Kidney (tissue), 13 donors: ENCODE measurements at regions not wholly inside any gene's neighbourhood (a gene's known extent, or its start where the extent isn't known, plus 50 kb on each side); places are given as distances from the start of the nearest gene placed in this dataset.

Experiments
- DNase-seq, 5 donors: peaks; one replicate each; pipeline ENCODE4 v3.0.0-alpha.2; 2013 to 2020
- FAIRE-seq: peaks from 2 replicates; lab custom pipeline; 2012; peaks lifted over from hg19 to GRCh38; lab: Jason Lieb, UNC
- H3K27ac ChIP-seq, 2 donors: one replicate each; pipeline ENCODE4 v1.7.0; 2013; ENCODE audit warnings: low read depth in 2 of 2, low read length in 2 of 2, inconsistent platforms in 1 of 2
- H3K27me3 ChIP-seq: one replicate; pipeline ENCODE4 v1.7.1; 2013; ENCODE audit warnings: low read length, inconsistent platforms; ENCODE audit not compliant: control insufficient read depth, insufficient read depth
- H3K36me3 ChIP-seq, 3 donors: one replicate each; pipeline versions ENCODE4 v1.7.0 to v1.7.1; 2013; ENCODE audit warnings: low read length in 3 of 3, control low read depth in 1 of 3, inconsistent platforms in 1 of 3; ENCODE audit not compliant: insufficient read depth in 3 of 3, control insufficient read depth in 2 of 3
- H3K4me1 ChIP-seq, 3 donors: one replicate each; pipeline versions ENCODE4 v1.7.0 to v1.7.1; 2013; ENCODE audit warnings: low read length in 3 of 3, inconsistent platforms in 1 of 3, low read depth in 1 of 3; ENCODE audit not compliant: control insufficient read depth in 2 of 3, insufficient read depth in 2 of 3
- H3K4me3 ChIP-seq, 3 donors: one replicate each; pipeline versions ENCODE4 v1.7.0 to v1.8.1; 2013; ENCODE audit warnings: low read length in 3 of 3, control low read depth in 1 of 3, inconsistent platforms in 1 of 3
- H3K9ac ChIP-seq, 3 donors: one replicate each; pipeline versions ENCODE4 v1.7.0 to v1.7.1; 2013; ENCODE audit warnings: low read length in 3 of 3, control low read depth in 1 of 3, inconsistent platforms in 1 of 3
- H3K9me3 ChIP-seq, 3 donors: one replicate each; pipeline versions ENCODE4 v1.7.0 to v1.7.1; 2013; ENCODE audit warnings: low read length in 3 of 3, control low read depth in 1 of 3, inconsistent platforms in 1 of 3; ENCODE audit not compliant: control insufficient read depth in 2 of 3, insufficient read depth in 1 of 3
- CTCF ChIP-seq: IDR thresholded peaks from 3 replicates; pipeline ENCODE4 v1.5.1; 2012; ENCODE audit warnings: mild to moderate bottlenecking, moderate library complexity, borderline replicate concordance; ENCODE audit not compliant: insufficient read depth; ENCODE audit errors: extremely low read depth
- intact Hi-C: fragments of 100-400 bp; cut with DNase I; formaldehyde crosslinking; loops from one replicate; pipeline ENCODE4 v1.11.1; 2022
- donor health status: control.
- donor health status: control.
- donor health status: control.
- donor health status: control.
- donor health status: control.
- donor health status: DM: yes; HTN: yes; CAD: no.
- donor health status: Normal renal cell carcinoma (clear cell type).

- no peak for FAIRE-seq
- H3K27ac ChIP-seq = no peak overlapping the region
- no peak for DNase-seq
- no peak for TF ChIP-seq CTCF
- H3K4me3 ChIP-seq = no peak overlapping the region
- no peak overlapping the region for H3K9ac ChIP-seq
- no peaks in the 10 kb centered on the region for H3K27me3 ChIP-seq
- no peaks in the 10 kb centered on the region for H3K36me3 ChIP-seq
- H3K4me1 ChIP-seq = peaks cover 0 to 5% (median 2%) of the 10 kb centered on the region in 3 donors
- intact Hi-C loops = no loop called here
- peaks cover 0 to 5% (median 0%) of the 10 kb centered on the region in 3 donors for H3K9me3 ChIP-seq
Observed at GRCh38 chr6:167514524-167514923, 189.6 kb downstream of the TTLL2 start.

- H3K27me3 ChIP-seq = no peaks in the 10 kb centered on the region
- TF ChIP-seq CTCF = no peak
- no peaks in the 10 kb centered on the region for H3K36me3 ChIP-seq
- no peak overlapping the region for H3K27ac ChIP-seq
- intact Hi-C loops = no loop called here
- DNase-seq (no peak), FAIRE-seq (no peak)
- no peak overlapping the region for H3K9ac ChIP-seq
- peaks cover 0 to 5% (median 0%) of the 10 kb centered on the region in 3 donors for H3K9me3 ChIP-seq
- peaks cover 0 to 5% (median 2%) of the 10 kb centered on the region in 3 donors for H3K4me1 ChIP-seq
- H3K4me3 ChIP-seq = peak overlapping the region in 1 of 3 donors; percentile 28
Observed at GRCh38 chr6:167515873-167516507, 191.1 kb downstream of the TTLL2 start.

GRCh38 chr6:167517254-167517916, 192.5 kb downstream of the TTLL2 start:
- intact Hi-C loops = no loop called here
- Histone ChIP-seq H3K27ac (no peak overlapping the region), H3K9me3 (peaks cover 0 to 5% (median 0%) of the 10 kb centered on the region in 3 donors), H3K27me3 (no peaks in the 10 kb centered on the region), H3K36me3 (no peaks in the 10 kb centered on the region), H3K9ac (no peak overlapping the region), H3K4me1 (peaks cover 0 to 5% (median 2%) of the 10 kb centered on the region in 3 donors), H3K4me3 (no peak overlapping the region)
- DNase-seq (peak in 4 of 5 donors; percentile 46 to 78 (median 58)), FAIRE-seq (no peak)
- TF ChIP-seq CTCF = no peak
